Type B pancreatic cell (in vitro differentiated cells): ENCODE measurements at regions not wholly inside any gene's neighbourhood (a gene's known extent, or its start where the extent isn't known, plus 50 kb on each side); places are given as distances from the start of the nearest gene placed in this dataset.

ENCODE experiments used
- DNase-seq: peaks from one replicate; pipeline ENCODE4 v3.0.0; 2021; ENCODE audit warnings: mixed read lengths; ENCODE audit not compliant: unreplicated experiment; ENCODE audit errors: extremely low spot score
- H3K27ac Mint-ChIP-seq: 2 replicates; pipeline ENCODE4 v1.8.0; 2021; ENCODE audit warnings: mild to moderate bottlenecking, mixed read lengths
- H3K27me3 Mint-ChIP-seq: 2 replicates; pipeline ENCODE4 v1.8.0; 2021; ENCODE audit warnings: mixed read lengths
- H3K36me3 Mint-ChIP-seq: 2 replicates; pipeline ENCODE4 v1.8.0; 2021; ENCODE audit warnings: mixed read lengths
- H3K4me1 Mint-ChIP-seq: one replicate; pipeline ENCODE4 v1.8.0; 2021; ENCODE audit warnings: mixed read lengths; ENCODE audit not compliant: unreplicated experiment
- H3K4me3 Mint-ChIP-seq: 2 replicates; pipeline ENCODE4 v1.8.0; 2021; ENCODE audit warnings: mild to moderate bottlenecking, mixed read lengths
- H3K9me3 Mint-ChIP-seq: 2 replicates; pipeline ENCODE4 v1.8.0; 2021; ENCODE audit warnings: mixed read lengths
- CTCF ChIP-seq: fragments of 200-600 bp; sonication (generic); conservative IDR thresholded peaks from 2 replicates; pipeline ENCODE4 v1.5.0; 2021; ENCODE audit warnings: antibody characterized with exemption, mild to moderate bottlenecking

- no peak for TF ChIP-seq CTCF
- Mint-ChIP-seq H3K27me3 (no peaks in the 10 kb centered on the region), H3K36me3 (no peaks in the 10 kb centered on the region), H3K9me3 (no peaks in the 10 kb centered on the region), H3K4me3 (no peak overlapping the region), H3K27ac (no peak overlapping the region), H3K4me1 (no peaks in the 10 kb centered on the region)
- no peak for DNase-seq
These were observed 115.6 kb downstream of the XCL2 start for GRCh38 chr1:168428063-168428731.

- no peak overlapping the region for H3K27ac Mint-ChIP-seq
These were observed 116.7 kb downstream of the XCL2 start for GRCh38 chr1:168427051-168427450.

GRCh38 chr1:168424281-168424680 is 119.5 kb downstream of the XCL2 start:
- DNase-seq: no peak
- H3K9me3 Mint-ChIP-seq: no peaks in the 10 kb centered on the region
- no peak overlapping the region for H3K4me3 Mint-ChIP-seq
- H3K27ac Mint-ChIP-seq: no peak overlapping the region
- no peaks in the 10 kb centered on the region for H3K4me1 Mint-ChIP-seq
- no peak for TF ChIP-seq CTCF
- H3K36me3 Mint-ChIP-seq: no peaks in the 10 kb centered on the region
- H3K27me3 Mint-ChIP-seq: no peaks in the 10 kb centered on the region

More at GRCh38 chr1:168427051-168427450, 116.7 kb downstream of the XCL2 start:
- H3K4me3 Mint-ChIP-seq: no peak overlapping the region
- no peaks in the 10 kb centered on the region for H3K36me3 Mint-ChIP-seq
- H3K27me3 Mint-ChIP-seq: no peaks in the 10 kb centered on the region
- no peak for TF ChIP-seq CTCF
- H3K9me3 Mint-ChIP-seq: no peaks in the 10 kb centered on the region
- DNase-seq: no peak
- no peaks in the 10 kb centered on the region for H3K4me1 Mint-ChIP-seq

- Mint-ChIP-seq H3K9me3 (no peaks in the 10 kb centered on the region), H3K4me3 (no peak overlapping the region), H3K27ac (no peak overlapping the region), H3K36me3 (no peaks in the 10 kb centered on the region), H3K4me1 (no peaks in the 10 kb centered on the region), H3K27me3 (no peaks in the 10 kb centered on the region)
- no peak for DNase-seq
- TF ChIP-seq CTCF: no peak
These were observed 121.5 kb downstream of the XCL2 start for GRCh38 chr1:168422203-168422847.

- H3K36me3 Mint-ChIP-seq: no peaks in the 10 kb centered on the region
- no peak overlapping the region for H3K4me3 Mint-ChIP-seq
- no peak for TF ChIP-seq CTCF
- no peaks in the 10 kb centered on the region for H3K27me3 Mint-ChIP-seq
- no peaks in the 10 kb centered on the region for H3K4me1 Mint-ChIP-seq
- no peak overlapping the region for H3K27ac Mint-ChIP-seq
- H3K9me3 Mint-ChIP-seq: no peaks in the 10 kb centered on the region
- no peak for DNase-seq
These were observed 122.3 kb downstream of the XCL2 start for GRCh38 chr1:168421399-168422004.
